ENCODE measurements at regions not wholly inside any gene's neighbourhood (a gene's known extent, or its start where the extent isn't known, plus 50 kb on each side); places are given as distances from the start of the nearest gene placed in this dataset.

GRCh38 chr4:167469436-167469835 lies 235.1 kb upstream of the SPOCK3 start:
- Histone ChIP-seq H3K4me3 (ENCODE audit: low read length) (no peak overlapping the region), H3K27me3 (ENCODE audit: control insufficient read depth, insufficient read depth, low read length) (no peaks in the 10 kb centered on the region), H3K9me3 (ENCODE audit: control insufficient read depth, insufficient read depth, low read length) (no peaks in the 10 kb centered on the region), H3K27ac (ENCODE audit: low read length) (no peak overlapping the region), H3K36me3 (ENCODE audit: control insufficient read depth, insufficient read depth, low read length) (no peaks in the 10 kb centered on the region), H3K4me1 (ENCODE audit: control insufficient read depth, insufficient read depth, low read length) (no peaks in the 10 kb centered on the region)
- no peak for DNase-seq (ENCODE audit: low read depth, low spot score)

GRCh38 chr4:167475951-167476350 lies 241.7 kb upstream of the SPOCK3 start:
- Histone ChIP-seq H3K4me3 (ENCODE audit: low read length) (no peak overlapping the region), H3K9me3 (ENCODE audit: control insufficient read depth, insufficient read depth, low read length) (no peaks in the 10 kb centered on the region), H3K4me1 (ENCODE audit: control insufficient read depth, insufficient read depth, low read length) (no peaks in the 10 kb centered on the region), H3K27me3 (ENCODE audit: control insufficient read depth, insufficient read depth, low read length) (no peaks in the 10 kb centered on the region), H3K36me3 (ENCODE audit: control insufficient read depth, insufficient read depth, low read length) (no peaks in the 10 kb centered on the region), H3K27ac (ENCODE audit: low read length) (no peak overlapping the region)
- DNase-seq (ENCODE audit: low read depth, low spot score), result no peak
- no CpG with 5 or more reads among the region's 1 CpG for WGBS (ENCODE audit: insufficient coverage, insufficient read length)

- Histone ChIP-seq H3K4me3 (ENCODE audit: low read length) (no peak overlapping the region), H3K9me3 (ENCODE audit: control insufficient read depth, insufficient read depth, low read length) (no peaks in the 10 kb centered on the region), H3K4me1 (ENCODE audit: control insufficient read depth, insufficient read depth, low read length) (no peaks in the 10 kb centered on the region), H3K36me3 (ENCODE audit: control insufficient read depth, insufficient read depth, low read length) (no peaks in the 10 kb centered on the region), H3K27me3 (ENCODE audit: control insufficient read depth, insufficient read depth, low read length) (no peaks in the 10 kb centered on the region), H3K27ac (ENCODE audit: low read length) (no peak overlapping the region)
- no peak for DNase-seq (ENCODE audit: low read depth, low spot score)
- WGBS (ENCODE audit: insufficient coverage, insufficient read length), result no CpG with 5 or more reads among the region's 1 CpG
Measured at GRCh38 chr4:167492007-167492406, 257.7 kb upstream of the SPOCK3 start.

GRCh38 chr4:167509551-167509950 lies 275.3 kb upstream of the SPOCK3 start:
- no peaks in the 10 kb centered on the region for H3K27me3 ChIP-seq (ENCODE audit: control insufficient read depth, insufficient read depth, low read length)
- no peaks in the 10 kb centered on the region for H3K9me3 ChIP-seq (ENCODE audit: control insufficient read depth, insufficient read depth, low read length)
- H3K27ac ChIP-seq (ENCODE audit: low read length), result no peak overlapping the region
- no peaks in the 10 kb centered on the region for H3K36me3 ChIP-seq (ENCODE audit: control insufficient read depth, insufficient read depth, low read length)
- DNase-seq (ENCODE audit: low read depth, low spot score), result no peak
- WGBS (ENCODE audit: insufficient coverage, insufficient read length), result no CpG with 5 or more reads among the region's 2 CpGs
- H3K4me3 ChIP-seq (ENCODE audit: low read length), result no peak overlapping the region
- H3K4me1 ChIP-seq (ENCODE audit: control insufficient read depth, insufficient read depth, low read length), result no peaks in the 10 kb centered on the region

GRCh38 chr4:167524091-167524490 lies 289.8 kb upstream of the SPOCK3 start:
- no CpG with 5 or more reads among the region's 2 CpGs for WGBS (ENCODE audit: insufficient coverage, insufficient read length)
- Histone ChIP-seq H3K27me3 (ENCODE audit: control insufficient read depth, insufficient read depth, low read length) (no peaks in the 10 kb centered on the region), H3K9me3 (ENCODE audit: control insufficient read depth, insufficient read depth, low read length) (no peaks in the 10 kb centered on the region), H3K27ac (ENCODE audit: low read length) (no peak overlapping the region), H3K4me1 (ENCODE audit: control insufficient read depth, insufficient read depth, low read length) (no peaks in the 10 kb centered on the region), H3K36me3 (ENCODE audit: control insufficient read depth, insufficient read depth, low read length) (no peaks in the 10 kb centered on the region), H3K4me3 (ENCODE audit: low read length) (no peak overlapping the region)
- DNase-seq (ENCODE audit: low read depth, low spot score), result no peak

GRCh38 chr4:167537761-167538160 lies 303.5 kb upstream of the SPOCK3 start:
- WGBS (ENCODE audit: insufficient coverage, insufficient read length), result no CpG with 5 or more reads among the region's 1 CpG
- Histone ChIP-seq H3K9me3 (ENCODE audit: control insufficient read depth, insufficient read depth, low read length) (no peaks in the 10 kb centered on the region), H3K27ac (ENCODE audit: low read length) (no peak overlapping the region), H3K27me3 (ENCODE audit: control insufficient read depth, insufficient read depth, low read length) (no peaks in the 10 kb centered on the region), H3K4me1 (ENCODE audit: control insufficient read depth, insufficient read depth, low read length) (no peaks in the 10 kb centered on the region), H3K4me3 (ENCODE audit: low read length) (no peak overlapping the region), H3K36me3 (ENCODE audit: control insufficient read depth, insufficient read depth, low read length) (no peaks in the 10 kb centered on the region)
- DNase-seq (ENCODE audit: low read depth, low spot score), result no peak

GRCh38 chr4:167541286-167541685 lies 307.0 kb upstream of the SPOCK3 start:
- Histone ChIP-seq H3K9me3 (ENCODE audit: control insufficient read depth, insufficient read depth, low read length) (no peaks in the 10 kb centered on the region), H3K4me1 (ENCODE audit: control insufficient read depth, insufficient read depth, low read length) (no peaks in the 10 kb centered on the region), H3K4me3 (ENCODE audit: low read length) (no peak overlapping the region), H3K36me3 (ENCODE audit: control insufficient read depth, insufficient read depth, low read length) (no peaks in the 10 kb centered on the region), H3K27me3 (ENCODE audit: control insufficient read depth, insufficient read depth, low read length) (no peaks in the 10 kb centered on the region), H3K27ac (ENCODE audit: low read length) (no peak overlapping the region)
- no CpG with 5 or more reads among the region's 3 CpGs for WGBS (ENCODE audit: insufficient coverage, insufficient read length)
- no peak for DNase-seq (ENCODE audit: low read depth, low spot score)

GRCh38 chr4:167544391-167544790 lies 310.1 kb upstream of the SPOCK3 start:
- no CpG with 5 or more reads among the region's 1 CpG for WGBS (ENCODE audit: insufficient coverage, insufficient read length)
- Histone ChIP-seq H3K9me3 (ENCODE audit: control insufficient read depth, insufficient read depth, low read length) (no peaks in the 10 kb centered on the region), H3K27me3 (ENCODE audit: control insufficient read depth, insufficient read depth, low read length) (no peaks in the 10 kb centered on the region), H3K4me1 (ENCODE audit: control insufficient read depth, insufficient read depth, low read length) (no peaks in the 10 kb centered on the region), H3K36me3 (ENCODE audit: control insufficient read depth, insufficient read depth, low read length) (no peaks in the 10 kb centered on the region), H3K4me3 (ENCODE audit: low read length) (no peak overlapping the region), H3K27ac (ENCODE audit: low read length) (no peak overlapping the region)
- no peak for DNase-seq (ENCODE audit: low read depth, low spot score)

GRCh38 chr4:167550021-167550420 lies 315.7 kb upstream of the SPOCK3 start:
- WGBS (ENCODE audit: insufficient coverage, insufficient read length), result no CpG with 5 or more reads among the region's 5 CpGs

GRCh38 chr4:167555338-167556022 lies 321.2 kb upstream of the SPOCK3 start:
- H3K27me3 ChIP-seq (ENCODE audit: control insufficient read depth, insufficient read depth, low read length), result no peaks in the 10 kb centered on the region
- H3K9me3 ChIP-seq (ENCODE audit: control insufficient read depth, insufficient read depth, low read length), result no peaks in the 10 kb centered on the region; the same call in 1 of the 2 replicates
- H3K36me3 ChIP-seq (ENCODE audit: control insufficient read depth, insufficient read depth, low read length), result no peaks in the 10 kb centered on the region
- no CpG with 5 or more reads among the region's 3 CpGs for WGBS (ENCODE audit: insufficient coverage, insufficient read length)
- H3K4me3 ChIP-seq (ENCODE audit: low read length), result no peak overlapping the region
- H3K27ac ChIP-seq (ENCODE audit: low read length), result no peak overlapping the region
- DNase-seq (ENCODE audit: low read depth, low spot score), result no peak
- H3K4me1 ChIP-seq (ENCODE audit: control insufficient read depth, insufficient read depth, low read length), result no peaks in the 10 kb centered on the region

More at GRCh38 chr4:167550021-167550420, 315.7 kb upstream of the SPOCK3 start:
- Histone ChIP-seq H3K27ac (ENCODE audit: low read length) (no peak overlapping the region), H3K36me3 (ENCODE audit: control insufficient read depth, insufficient read depth, low read length) (no peaks in the 10 kb centered on the region), H3K4me1 (ENCODE audit: control insufficient read depth, insufficient read depth, low read length) (no peaks in the 10 kb centered on the region), H3K4me3 (ENCODE audit: low read length) (no peak overlapping the region), H3K27me3 (ENCODE audit: control insufficient read depth, insufficient read depth, low read length) (no peaks in the 10 kb centered on the region), H3K9me3 (ENCODE audit: control insufficient read depth, insufficient read depth, low read length) (no peaks in the 10 kb centered on the region; the same call in 1 of the 2 replicates)
- no peak for DNase-seq (ENCODE audit: low read depth, low spot score)

- no peaks in the 10 kb centered on the region for H3K9me3 ChIP-seq (ENCODE audit: control insufficient read depth, insufficient read depth, low read length)
- H3K4me3 ChIP-seq (ENCODE audit: low read length), result no peak overlapping the region
- no peaks in the 10 kb centered on the region for H3K4me1 ChIP-seq (ENCODE audit: control insufficient read depth, insufficient read depth, low read length)
- no peaks in the 10 kb centered on the region for H3K27me3 ChIP-seq (ENCODE audit: control insufficient read depth, insufficient read depth, low read length)
- DNase-seq (ENCODE audit: low read depth, low spot score), result no peak
- H3K27ac ChIP-seq (ENCODE audit: low read length), result no peak overlapping the region
- WGBS (ENCODE audit: insufficient coverage, insufficient read length), result no CpG with 5 or more reads among the region's 2 CpGs
- no peaks in the 10 kb centered on the region; the same call in 1 of the 2 replicates for H3K36me3 ChIP-seq (ENCODE audit: control insufficient read depth, insufficient read depth, low read length)
Measured at GRCh38 chr4:167578906-167579305, 344.6 kb upstream of the SPOCK3 start.

Measured in iPS DF 6.9 (cell line).